Ascending aorta (tissue), 2 donors: ENCODE measurements at regions not wholly inside any gene's neighbourhood (a gene's known extent, or its start where the extent isn't known, plus 50 kb on each side); places are given as distances from the start of the nearest gene placed in this dataset.

Experiments
- DNase-seq, 2 donors: peaks; one replicate each; pipeline ENCODE4 v3.0.0-alpha.2; 2019; ENCODE audit warnings: low spot score in 2 of 2
- H3K27ac ChIP-seq, 2 donors: fragments of 200-600 bp; sonication (generic); one replicate each; pipeline ENCODE4 v1.5.1; 2016 to 2017; ENCODE audit warnings: mild to moderate bottlenecking in 1 of 2
- H3K27me3 ChIP-seq: fragments of 200-600 bp; sonication (generic); one replicate; pipeline ENCODE4 v1.5.1; 2017
- H3K36me3 ChIP-seq, 2 donors: fragments of 200-600 bp; sonication (generic); one replicate each; pipeline ENCODE4 v1.5.1; 2016
- H3K4me1 ChIP-seq, 2 donors: fragments of 200-600 bp; sonication (generic); one replicate each; pipeline ENCODE4 v1.5.1; 2016 to 2017; ENCODE audit warnings: mild to moderate bottlenecking in 1 of 2
- H3K4me3 ChIP-seq, 2 donors: fragments of 200-600 bp; sonication (generic); one replicate each; pipeline ENCODE4 v1.5.1; 2016 to 2017; ENCODE audit warnings: mild to moderate bottlenecking in 1 of 2
- H3K9me3 ChIP-seq, 2 donors: fragments of 200-600 bp; sonication (generic); one replicate each; pipeline ENCODE4 v1.5.1; 2016
- intact Hi-C: fragments of 100-400 bp; cut with DNase I; formaldehyde crosslinking; loops from one replicate; pipeline ENCODE4 v1.15.1; 2023
- TF ChIP-seq, protein P1 (sequence below), 3 experiments: fragments of 200-600 bp in 2 of 3; fragments of 450-650 bp in 1 of 3; sonication (generic) in 2 of 3; IDR thresholded peaks; one replicate each; pipeline ENCODE4 v1.5.1; 2016 to 2019; ENCODE audit warnings: antibody characterized with exemption in 3 of 3, mild to moderate bottlenecking in 1 of 3, moderate library complexity in 1 of 3

DNA sequence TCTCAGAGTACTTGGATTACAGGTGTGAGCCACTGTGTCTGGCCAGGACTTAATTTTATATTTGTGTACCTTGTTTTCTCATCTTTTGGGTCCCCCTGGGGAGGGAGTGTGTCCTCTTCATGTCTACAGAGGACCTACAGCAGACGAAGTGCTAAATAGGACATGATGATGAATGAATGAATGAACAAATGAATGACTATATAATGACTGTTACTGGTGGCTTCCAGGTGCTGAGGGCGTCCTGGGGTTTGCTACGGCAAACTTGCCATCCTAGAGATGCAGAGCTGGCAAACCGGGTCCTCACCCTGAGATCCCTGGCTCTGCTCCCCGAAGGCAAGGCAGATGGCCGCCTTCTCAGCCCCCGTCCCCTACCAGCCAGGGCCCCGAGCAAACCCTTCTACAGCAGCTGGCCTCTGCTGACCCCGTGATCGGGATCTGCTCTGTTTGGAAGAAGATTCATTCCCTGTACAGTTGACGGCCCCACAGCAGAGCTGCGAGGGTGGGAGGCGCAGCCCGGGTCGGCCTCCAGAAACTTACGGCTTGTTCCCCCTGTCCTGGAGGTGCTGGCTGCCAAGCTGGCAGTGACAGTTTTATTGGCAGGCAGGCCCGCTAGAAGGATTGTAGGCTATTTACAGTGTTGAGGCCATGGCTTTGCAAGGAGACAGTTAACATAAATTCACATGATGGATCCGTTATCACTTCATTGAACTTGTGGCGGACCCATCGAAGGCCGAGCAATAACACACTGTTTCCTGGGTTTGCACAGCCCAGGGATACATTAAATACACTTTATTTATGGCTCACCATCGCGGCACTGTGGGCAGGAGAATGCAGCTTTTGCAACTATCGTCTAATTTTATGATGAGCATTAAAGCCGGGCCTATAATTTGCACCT lies 197.7 kb upstream of the GSE1 start:
- TF ChIP-seq, protein P1, sequence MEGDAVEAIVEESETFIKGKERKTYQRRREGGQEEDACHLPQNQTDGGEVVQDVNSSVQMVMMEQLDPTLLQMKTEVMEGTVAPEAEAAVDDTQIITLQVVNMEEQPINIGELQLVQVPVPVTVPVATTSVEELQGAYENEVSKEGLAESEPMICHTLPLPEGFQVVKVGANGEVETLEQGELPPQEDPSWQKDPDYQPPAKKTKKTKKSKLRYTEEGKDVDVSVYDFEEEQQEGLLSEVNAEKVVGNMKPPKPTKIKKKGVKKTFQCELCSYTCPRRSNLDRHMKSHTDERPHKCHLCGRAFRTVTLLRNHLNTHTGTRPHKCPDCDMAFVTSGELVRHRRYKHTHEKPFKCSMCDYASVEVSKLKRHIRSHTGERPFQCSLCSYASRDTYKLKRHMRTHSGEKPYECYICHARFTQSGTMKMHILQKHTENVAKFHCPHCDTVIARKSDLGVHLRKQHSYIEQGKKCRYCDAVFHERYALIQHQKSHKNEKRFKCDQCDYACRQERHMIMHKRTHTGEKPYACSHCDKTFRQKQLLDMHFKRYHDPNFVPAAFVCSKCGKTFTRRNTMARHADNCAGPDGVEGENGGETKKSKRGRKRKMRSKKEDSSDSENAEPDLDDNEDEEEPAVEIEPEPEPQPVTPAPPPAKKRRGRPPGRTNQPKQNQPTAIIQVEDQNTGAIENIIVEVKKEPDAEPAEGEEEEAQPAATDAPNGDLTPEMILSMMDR (IDR thresholded peaks at IDR 0.05): no peak
- no peak for DNase-seq
- H3K9me3 ChIP-seq: no peaks in the 10 kb centered on the region
- no peaks in the 10 kb centered on the region for H3K36me3 ChIP-seq
- H3K27me3 ChIP-seq: no peaks in the 10 kb centered on the region
- H3K4me3 ChIP-seq: no peak overlapping the region
- intact Hi-C loops: no loop called here
- H3K27ac ChIP-seq: no peak overlapping the region
- H3K4me1 ChIP-seq: no peaks in the 10 kb centered on the region

DNA sequence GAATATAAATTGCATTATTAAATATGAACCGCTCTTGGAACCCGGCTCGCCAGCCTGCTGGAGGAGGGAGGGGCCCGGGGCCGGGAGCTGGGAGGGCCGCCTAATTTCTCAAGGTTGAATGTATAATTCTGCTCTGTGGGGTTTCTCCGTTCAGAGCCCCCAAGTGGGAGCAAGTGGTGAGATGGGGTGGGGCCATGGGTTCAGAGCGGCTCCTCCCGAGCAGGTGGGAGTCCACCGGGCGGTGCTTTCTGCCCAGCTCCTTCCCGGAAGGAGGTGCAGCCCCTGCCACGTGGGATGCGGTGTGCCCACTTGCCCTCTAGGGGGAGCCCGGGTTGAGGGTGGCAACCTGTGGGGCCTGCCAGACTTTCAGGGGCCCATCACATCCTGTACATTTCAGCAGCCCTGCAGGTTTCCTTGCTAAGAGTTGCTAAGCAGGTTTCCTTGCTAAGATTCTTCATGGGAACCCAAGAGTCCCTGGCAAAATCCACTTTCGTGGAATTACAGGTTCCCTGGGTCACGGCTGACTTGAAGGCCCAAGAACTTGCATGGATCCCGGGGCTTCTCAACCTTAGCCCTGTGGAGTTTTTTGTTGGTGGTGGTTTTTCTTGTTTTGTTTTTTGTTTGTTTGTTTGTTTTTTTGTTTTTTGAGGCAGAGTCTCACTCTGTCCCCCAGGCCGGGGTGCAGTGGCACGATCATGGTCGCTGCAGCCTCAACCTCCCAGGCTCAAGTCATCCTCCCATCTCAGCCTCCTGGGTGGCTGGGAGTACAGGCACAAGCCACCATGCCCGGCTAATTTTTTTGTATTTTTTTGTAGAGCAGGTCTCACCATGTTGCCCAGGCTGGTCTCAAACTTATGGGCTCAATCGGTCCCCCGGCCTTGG lies 196.7 kb upstream of the GSE1 start:
- Histone ChIP-seq H3K4me1 (peaks cover 0 to 3% of the 10 kb centered on the region in 2 donors), H3K9me3 (no peaks in the 10 kb centered on the region), H3K4me3 (no peak overlapping the region), H3K36me3 (no peaks in the 10 kb centered on the region), H3K27ac (no peak overlapping the region), H3K27me3 (no peaks in the 10 kb centered on the region)
- intact Hi-C loops: no loop called here
- TF ChIP-seq, protein P1 (IDR thresholded peaks at IDR 0.05): peak; percentile 32 to 50 (median 47)
- DNase-seq: no peak

GRCh38 chr16:85417156-85417860 lies 195.8 kb upstream of the GSE1 start:
- H3K27ac ChIP-seq: no peak overlapping the region
- no peaks in the 10 kb centered on the region for H3K9me3 ChIP-seq
- H3K27me3 ChIP-seq: no peaks in the 10 kb centered on the region
- H3K4me3 ChIP-seq: no peak overlapping the region
- intact Hi-C loops: no loop called here
- no peak for DNase-seq
- H3K4me1 ChIP-seq: peaks cover 0 to 3% of the 10 kb centered on the region in 2 donors
- no peaks in the 10 kb centered on the region for H3K36me3 ChIP-seq
- TF ChIP-seq, protein P1 (IDR thresholded peaks at IDR 0.05): no peak

DNA sequence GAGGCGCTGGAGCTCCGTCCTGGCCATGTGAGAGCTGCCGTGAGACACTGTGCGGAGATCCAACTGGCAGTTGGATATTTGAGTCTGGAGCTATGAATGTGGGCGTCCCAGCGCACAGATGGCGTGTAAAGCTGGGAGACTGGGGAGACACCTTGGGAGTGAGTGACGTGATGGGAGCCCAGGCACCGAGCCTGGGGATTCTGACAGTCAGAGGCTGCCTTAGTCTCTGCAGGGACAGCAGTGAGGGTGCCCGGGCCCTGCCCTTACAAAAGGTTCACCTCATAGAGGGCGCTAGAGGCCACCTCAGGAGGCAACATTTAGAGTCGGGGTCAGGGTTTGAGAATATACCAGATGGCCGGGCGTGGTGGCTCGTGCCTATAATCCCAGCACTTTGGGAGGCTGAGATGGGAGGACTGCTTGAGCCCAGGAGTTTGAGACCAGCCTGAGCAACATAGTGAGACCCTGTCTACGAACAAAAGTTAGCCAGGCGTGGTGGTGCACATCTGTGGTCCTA lies 194.1 kb upstream of the GSE1 start:
- Histone ChIP-seq H3K4me1 (peaks cover 0 to 3% of the 10 kb centered on the region in 2 donors), H3K36me3 (no peaks in the 10 kb centered on the region), H3K4me3 (no peak overlapping the region), H3K9me3 (no peaks in the 10 kb centered on the region), H3K27me3 (no peaks in the 10 kb centered on the region), H3K27ac (no peak overlapping the region)
- no peak for DNase-seq
- intact Hi-C loops: no loop called here
- TF ChIP-seq, protein P1 (IDR thresholded peaks at IDR 0.05): no peak
